ENCODE measurements at regions not wholly inside any gene's neighbourhood (a gene's known extent, or its start where the extent isn't known, plus 50 kb on each side); places are given as distances from the start of the nearest gene placed in this dataset.

- peaks cover 20% of the 10 kb centered on the region for H3K4me1 ChIP-seq (ENCODE audit: insufficient read depth, low read length)
- H2AFZ ChIP-seq (ENCODE audit: low read depth, low read length): peak overlapping the region; percentile 37
- peak overlapping the region; percentile 26 for H3K4me3 ChIP-seq (ENCODE audit: low read length)
Measured at GRCh38 chr11:19577391-19577975, 135.2 kb upstream of the NAV2 start.

GRCh38 chr11:19576903-19577302, 135.7 kb upstream of the NAV2 start:
- H3K27me3 ChIP-seq (ENCODE audit: insufficient read depth, low read length): no peaks in the 10 kb centered on the region
- H3K4me3 ChIP-seq (ENCODE audit: low read length): no peak overlapping the region
- no peaks in the 10 kb centered on the region for H3K9me3 ChIP-seq (ENCODE audit: low read length)
- H3K36me3 ChIP-seq (ENCODE audit: insufficient read depth, low read length): no peaks in the 10 kb centered on the region
- no peak overlapping the region for H2AFZ ChIP-seq (ENCODE audit: low read depth, low read length)
- peaks cover 20% of the 10 kb centered on the region for H3K4me1 ChIP-seq (ENCODE audit: insufficient read depth, low read length)

More at GRCh38 chr11:19577391-19577975, 135.2 kb upstream of the NAV2 start:
- Histone ChIP-seq H3K9me3 (ENCODE audit: low read length) (no peaks in the 10 kb centered on the region), H3K36me3 (ENCODE audit: insufficient read depth, low read length) (no peaks in the 10 kb centered on the region), H3K27me3 (ENCODE audit: insufficient read depth, low read length) (no peaks in the 10 kb centered on the region)

- Histone ChIP-seq H2AFZ (ENCODE audit: low read depth, low read length) (no peak overlapping the region), H3K36me3 (ENCODE audit: insufficient read depth, low read length) (no peaks in the 10 kb centered on the region)
Measured at GRCh38 chr11:19576054-19576453, 136.6 kb upstream of the NAV2 start.

GRCh38 chr11:19574916-19575315, 137.7 kb upstream of the NAV2 start:
- Histone ChIP-seq H3K36me3 (ENCODE audit: insufficient read depth, low read length) (no peaks in the 10 kb centered on the region), H2AFZ (ENCODE audit: low read depth, low read length) (no peak overlapping the region), H3K4me3 (ENCODE audit: low read length) (no peak overlapping the region), H3K4me1 (ENCODE audit: insufficient read depth, low read length) (peaks cover 20% of the 10 kb centered on the region), H3K27me3 (ENCODE audit: insufficient read depth, low read length) (no peaks in the 10 kb centered on the region), H3K9me3 (ENCODE audit: low read length) (no peaks in the 10 kb centered on the region)

More at GRCh38 chr11:19576054-19576453, 136.6 kb upstream of the NAV2 start:
- Histone ChIP-seq H3K4me1 (ENCODE audit: insufficient read depth, low read length) (peaks cover 20% of the 10 kb centered on the region), H3K27me3 (ENCODE audit: insufficient read depth, low read length) (no peaks in the 10 kb centered on the region), H3K9me3 (ENCODE audit: low read length) (no peaks in the 10 kb centered on the region), H3K4me3 (ENCODE audit: low read length) (no peak overlapping the region)

- H3K9me3 ChIP-seq (ENCODE audit: low read length): no peaks in the 10 kb centered on the region
- peaks cover 18% of the 10 kb centered on the region for H3K4me1 ChIP-seq (ENCODE audit: insufficient read depth, low read length)
- H3K36me3 ChIP-seq (ENCODE audit: insufficient read depth, low read length): no peaks in the 10 kb centered on the region
- no peak overlapping the region for H2AFZ ChIP-seq (ENCODE audit: low read depth, low read length)
- H3K4me3 ChIP-seq (ENCODE audit: low read length): no peak overlapping the region
- no peaks in the 10 kb centered on the region for H3K27me3 ChIP-seq (ENCODE audit: insufficient read depth, low read length)
Measured at GRCh38 chr11:19573666-19574065, 139.0 kb upstream of the NAV2 start.

- H3K27me3 ChIP-seq (ENCODE audit: insufficient read depth, low read length): no peaks in the 10 kb centered on the region
- H2AFZ ChIP-seq (ENCODE audit: low read depth, low read length): no peak overlapping the region
- H3K36me3 ChIP-seq (ENCODE audit: insufficient read depth, low read length): no peaks in the 10 kb centered on the region
- no peak overlapping the region for H3K4me3 ChIP-seq (ENCODE audit: low read length)
- no peaks in the 10 kb centered on the region for H3K9me3 ChIP-seq (ENCODE audit: low read length)
- H3K4me1 ChIP-seq (ENCODE audit: insufficient read depth, low read length): peaks cover 2% of the 10 kb centered on the region
Measured at GRCh38 chr11:19571906-19572305, 140.7 kb upstream of the NAV2 start.

GRCh38 chr11:19570889-19571288, 141.7 kb upstream of the NAV2 start:
- no peaks in the 10 kb centered on the region for H3K27me3 ChIP-seq (ENCODE audit: insufficient read depth, low read length)
- no peaks in the 10 kb centered on the region for H3K4me1 ChIP-seq (ENCODE audit: insufficient read depth, low read length)
- H3K9me3 ChIP-seq (ENCODE audit: low read length): no peaks in the 10 kb centered on the region
- H3K4me3 ChIP-seq (ENCODE audit: low read length): no peak overlapping the region
- H3K36me3 ChIP-seq (ENCODE audit: insufficient read depth, low read length): no peaks in the 10 kb centered on the region
- H2AFZ ChIP-seq (ENCODE audit: low read depth, low read length): no peak overlapping the region

GRCh38 chr11:19567996-19568395, 144.6 kb upstream of the NAV2 start:
- no peaks in the 10 kb centered on the region for H3K27me3 ChIP-seq (ENCODE audit: insufficient read depth, low read length)
- no peak overlapping the region for H3K4me3 ChIP-seq (ENCODE audit: low read length)
- no peak overlapping the region for H2AFZ ChIP-seq (ENCODE audit: low read depth, low read length)
- no peaks in the 10 kb centered on the region for H3K36me3 ChIP-seq (ENCODE audit: insufficient read depth, low read length)
- peaks cover 3% of the 10 kb centered on the region for H3K4me1 ChIP-seq (ENCODE audit: insufficient read depth, low read length)
- H3K9me3 ChIP-seq (ENCODE audit: low read length): no peaks in the 10 kb centered on the region

- Histone ChIP-seq H3K9me3 (ENCODE audit: low read length) (no peaks in the 10 kb centered on the region), H3K4me1 (ENCODE audit: insufficient read depth, low read length) (peaks cover 3% of the 10 kb centered on the region), H3K27me3 (ENCODE audit: insufficient read depth, low read length) (no peaks in the 10 kb centered on the region), H3K36me3 (ENCODE audit: insufficient read depth, low read length) (no peaks in the 10 kb centered on the region), H3K4me3 (ENCODE audit: low read length) (no peak overlapping the region), H2AFZ (ENCODE audit: low read depth, low read length) (no peak overlapping the region)
Measured at GRCh38 chr11:19566583-19567379, 145.9 kb upstream of the NAV2 start.

GRCh38 chr11:19565639-19566038, 147.0 kb upstream of the NAV2 start:
- Histone ChIP-seq H3K4me3 (ENCODE audit: low read length) (no peak overlapping the region), H3K36me3 (ENCODE audit: insufficient read depth, low read length) (no peaks in the 10 kb centered on the region), H3K27me3 (ENCODE audit: insufficient read depth, low read length) (no peaks in the 10 kb centered on the region), H3K9me3 (ENCODE audit: low read length) (no peaks in the 10 kb centered on the region), H2AFZ (ENCODE audit: low read depth, low read length) (no peak overlapping the region), H3K4me1 (ENCODE audit: insufficient read depth, low read length) (peaks cover 3% of the 10 kb centered on the region)

GRCh38 chr11:19562156-19562555, 150.5 kb upstream of the NAV2 start:
- H3K4me1 ChIP-seq (ENCODE audit: insufficient read depth, low read length): peaks cover 12% of the 10 kb centered on the region
- no peaks in the 10 kb centered on the region for H3K27me3 ChIP-seq (ENCODE audit: insufficient read depth, low read length)
- H3K9me3 ChIP-seq (ENCODE audit: low read length): no peaks in the 10 kb centered on the region
- no peak overlapping the region for H2AFZ ChIP-seq (ENCODE audit: low read depth, low read length)
- no peak overlapping the region for H3K4me3 ChIP-seq (ENCODE audit: low read length)
- H3K36me3 ChIP-seq (ENCODE audit: insufficient read depth, low read length): no peaks in the 10 kb centered on the region

GRCh38 chr11:19561011-19561410, 151.6 kb upstream of the NAV2 start:
- H3K4me3 ChIP-seq (ENCODE audit: low read length): no peak overlapping the region

GRCh38 chr11:19560156-19560555, 152.5 kb upstream of the NAV2 start:
- Histone ChIP-seq H3K4me1 (ENCODE audit: insufficient read depth, low read length) (peaks cover 12% of the 10 kb centered on the region), H3K4me3 (ENCODE audit: low read length) (no peak overlapping the region), H3K36me3 (ENCODE audit: insufficient read depth, low read length) (no peaks in the 10 kb centered on the region), H3K27me3 (ENCODE audit: insufficient read depth, low read length) (no peaks in the 10 kb centered on the region), H2AFZ (ENCODE audit: low read depth, low read length) (no peak overlapping the region), H3K9me3 (ENCODE audit: low read length) (no peaks in the 10 kb centered on the region)

More at GRCh38 chr11:19561011-19561410, 151.6 kb upstream of the NAV2 start:
- no peak overlapping the region for H2AFZ ChIP-seq (ENCODE audit: low read depth, low read length)
- no peaks in the 10 kb centered on the region for H3K27me3 ChIP-seq (ENCODE audit: insufficient read depth, low read length)
- peaks cover 12% of the 10 kb centered on the region for H3K4me1 ChIP-seq (ENCODE audit: insufficient read depth, low read length)
- H3K36me3 ChIP-seq (ENCODE audit: insufficient read depth, low read length): no peaks in the 10 kb centered on the region
- no peaks in the 10 kb centered on the region for H3K9me3 ChIP-seq (ENCODE audit: low read length)

Measured in neuron (in vitro differentiated cells).